Small intestine (tissue), 7 donors: ENCODE measurements at regions not wholly inside any gene's neighbourhood (a gene's known extent, or its start where the extent isn't known, plus 50 kb on each side); places are given as distances from the start of the nearest gene placed in this dataset.

Experiments
- DNase-seq, 2 donors: peaks; one replicate each; pipeline versions ENCODE4 v3.0.0 to v3.0.0-alpha.2; 2013
- FAIRE-seq: peaks from 2 replicates; lab custom pipeline; 2012; peaks lifted over from hg19 to GRCh38; lab: Jason Lieb, UNC
- H3K27ac ChIP-seq, 3 donors: one replicate each; pipeline ENCODE4 v1.5.1; 2013; ENCODE audit warnings: low read length in 2 of 3, mild to moderate bottlenecking in 2 of 3, control low read depth in 1 of 3, inconsistent platforms in 1 of 3, low read depth in 1 of 3, moderate library complexity in 1 of 3
- H3K27me3 ChIP-seq, 3 donors: one replicate each; pipeline ENCODE4 v1.6.1; 2013; ENCODE audit warnings: low read length in 3 of 3, inconsistent platforms in 1 of 3; ENCODE audit not compliant: control insufficient read depth in 3 of 3, insufficient read depth in 3 of 3
- H3K36me3 ChIP-seq, 3 donors: one replicate each; pipeline ENCODE4 v1.6.1; 2013; ENCODE audit warnings: low read length in 3 of 3, inconsistent platforms in 1 of 3, low read depth in 1 of 3, mild to moderate bottlenecking in 1 of 3, moderate library complexity in 1 of 3; ENCODE audit not compliant: control insufficient read depth in 3 of 3, insufficient read depth in 2 of 3
- H3K4me1 ChIP-seq, 3 donors: one replicate each; pipeline ENCODE4 v1.6.1; 2013; ENCODE audit warnings: low read length in 2 of 3, inconsistent platforms in 1 of 3, low read depth in 1 of 3, mild to moderate bottlenecking in 1 of 3, moderate library complexity in 1 of 3; ENCODE audit not compliant: control insufficient read depth in 3 of 3, insufficient read depth in 2 of 3
- H3K4me3 ChIP-seq, 3 donors: one replicate each; pipeline ENCODE4 v1.5.1; 2013; ENCODE audit warnings: low read length in 3 of 3, control low read depth in 1 of 3, inconsistent platforms in 1 of 3, low read depth in 1 of 3, mild to moderate bottlenecking in 1 of 3, moderate library complexity in 1 of 3
- H3K9me3 ChIP-seq, 2 donors: one replicate each; pipeline ENCODE4 v1.6.1; 2013; ENCODE audit warnings: low read depth in 1 of 2, low read length in 1 of 2; ENCODE audit not compliant: control insufficient read depth in 2 of 2, insufficient read depth in 1 of 2
- WGBS, 3 donors: extraction: QIAGEN DNeasy Blood & Tissue Kit; methylation state at CpG; one replicate each; pipeline ENCODE4 v1.1.7; 2013; 5-methylcytosine and 5-hydroxymethylcytosine counted together
- donor health status: healthy with polysubstance abuse.
- donor health status: control.
- donor health status: control.
- donor health status: Bipolar disorder and iron deficiency.
- donor health status: healthy.

DNA sequence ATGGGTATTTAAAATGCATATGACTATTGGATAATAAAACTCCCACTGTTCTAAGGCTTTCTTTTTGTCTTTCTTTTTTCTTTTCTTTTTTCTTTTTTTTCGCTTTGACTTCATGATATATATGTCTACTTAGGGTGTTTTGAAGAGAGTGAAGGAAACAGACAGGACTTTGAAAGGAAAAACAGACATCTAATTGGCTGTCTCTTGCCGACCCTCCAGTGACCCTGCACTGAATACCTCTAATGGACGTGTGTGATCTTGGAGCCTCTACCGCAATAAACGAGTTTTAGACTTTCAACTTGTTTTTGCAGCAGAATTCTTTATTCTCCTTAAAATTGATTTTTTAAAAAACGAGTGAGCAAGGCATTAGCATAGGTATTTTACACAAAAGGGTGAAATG, 158.1 kb upstream of the NR2F2 start:
- Histone ChIP-seq H3K4me1 (peaks cover 0 to 15% (median 2%) of the 10 kb centered on the region in 3 donors), H3K36me3 (no peaks in the 10 kb centered on the region), H3K27ac (no peak overlapping the region), H3K27me3 (no peaks in the 10 kb centered on the region), H3K9me3 (peaks cover 0 to 5% of the 10 kb centered on the region in 2 donors), H3K4me3 (no peak overlapping the region)
- 70 to 87% (median 82%) methylated on average over 6 of the region's 6 CpGs for WGBS, 3 donors
- FAIRE-seq (no peak), DNase-seq (no peak)

DNA sequence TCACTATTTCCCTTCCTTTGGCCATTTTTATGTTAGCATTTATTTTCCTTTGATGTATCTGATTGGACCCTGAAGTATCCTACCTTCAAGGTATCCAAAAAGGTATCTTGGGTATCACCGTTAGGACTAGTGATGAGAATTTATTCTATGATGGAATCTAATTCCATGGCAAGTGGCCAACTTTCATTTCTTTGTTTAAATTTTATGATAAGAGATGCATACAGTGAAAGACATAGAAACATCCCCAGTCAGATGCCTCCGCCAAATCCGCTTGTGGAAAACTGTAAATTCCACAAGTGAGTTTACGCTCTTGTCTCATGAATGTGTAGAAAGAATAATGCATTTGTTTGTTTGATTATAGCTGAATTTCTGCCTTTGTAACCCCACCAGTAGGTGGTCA, 153.7 kb upstream of the NR2F2 start:
- peaks cover under 1 to 11% (median 4%) of the 10 kb centered on the region in 3 donors for H3K4me1 ChIP-seq
- no peaks in the 10 kb centered on the region for H3K36me3 ChIP-seq
- no peak overlapping the region for H3K4me3 ChIP-seq
- H3K9me3 ChIP-seq = no peaks in the 10 kb centered on the region
- WGBS, 3 donors = 87 to 94% (median 89%) methylated on average over 4 of the region's 4 CpGs
- no peaks in the 10 kb centered on the region for H3K27me3 ChIP-seq
- no peak for FAIRE-seq
- no peak overlapping the region for H3K27ac ChIP-seq
- no peak for DNase-seq

DNA sequence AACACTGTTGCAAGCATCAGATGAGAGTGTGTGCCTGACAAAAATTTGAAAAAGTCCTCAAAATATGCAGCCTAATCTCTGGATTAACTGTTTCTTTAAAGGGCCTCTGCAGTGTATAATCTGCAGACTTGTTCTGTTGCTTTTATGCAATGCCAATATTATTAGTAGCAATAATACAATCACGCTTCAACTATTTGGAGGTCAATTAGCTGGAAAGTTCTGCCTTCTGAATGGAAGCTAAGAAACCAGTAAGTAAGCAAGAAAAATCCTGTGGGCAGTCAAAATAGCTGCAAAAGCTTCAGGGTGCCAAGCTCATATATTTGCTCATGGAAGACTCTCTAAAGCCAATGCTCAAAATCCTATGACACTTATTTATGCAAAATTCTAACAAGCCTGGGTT, 153.2 kb upstream of the NR2F2 start:
- DNase-seq = no peak
- peaks cover 0 to 6% (median 4%) of the 10 kb centered on the region in 3 donors for H3K4me1 ChIP-seq
- no peak overlapping the region for H3K27ac ChIP-seq
- no peak for FAIRE-seq
- no peaks in the 10 kb centered on the region for H3K27me3 ChIP-seq
- H3K9me3 ChIP-seq = no peaks in the 10 kb centered on the region
- 90 to 92% (median 90%) methylated on average over 1 of the region's 1 CpG for WGBS, 3 donors
- H3K4me3 ChIP-seq = no peak overlapping the region
- no peaks in the 10 kb centered on the region for H3K36me3 ChIP-seq

DNA sequence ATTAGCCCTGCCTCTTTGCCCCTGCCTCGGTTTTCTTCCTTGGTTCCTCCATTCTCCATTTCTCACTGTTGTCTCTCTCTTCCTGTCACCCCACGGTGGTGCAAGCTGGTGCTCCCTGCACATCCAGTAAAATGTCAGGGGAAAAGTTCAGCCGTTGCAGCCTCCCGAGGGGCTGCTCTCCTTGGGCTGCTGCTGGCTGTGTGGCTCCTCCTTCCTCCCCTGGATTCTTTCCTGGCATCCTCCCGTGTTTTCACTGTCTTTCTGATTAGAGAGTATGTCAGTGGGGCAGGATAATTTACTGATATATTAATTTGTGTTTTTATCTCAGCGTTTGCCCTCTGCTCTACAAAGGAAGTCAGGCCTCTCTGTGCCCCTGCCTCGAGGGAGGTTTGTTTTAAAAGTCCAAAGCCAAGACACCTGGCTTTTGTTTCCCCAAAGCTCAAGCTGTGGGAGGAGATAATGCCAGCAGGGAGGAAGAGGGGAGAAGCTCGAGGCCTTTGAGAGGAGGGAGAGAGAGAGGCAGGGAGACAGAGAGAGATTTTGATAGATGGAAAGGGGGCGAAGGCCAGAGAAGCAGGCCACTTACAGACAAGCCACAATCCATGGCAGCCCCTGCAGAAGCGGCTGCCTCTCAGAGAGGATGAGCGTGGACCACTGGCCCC, 150.3 kb upstream of the NR2F2 start:
- FAIRE-seq (no peak), DNase-seq (no peak)
- no peaks in the 10 kb centered on the region for H3K27me3 ChIP-seq
- 33 to 50% (median 42%) methylated on average over 11 of the region's 11 CpGs for WGBS, 3 donors
- no peaks in the 10 kb centered on the region for H3K9me3 ChIP-seq
- H3K27ac ChIP-seq = no peak overlapping the region
- peaks cover 4 to 10% (median 4%) of the 10 kb centered on the region in 3 donors for H3K4me1 ChIP-seq
- H3K36me3 ChIP-seq = no peaks in the 10 kb centered on the region
- no peak overlapping the region for H3K4me3 ChIP-seq

DNA sequence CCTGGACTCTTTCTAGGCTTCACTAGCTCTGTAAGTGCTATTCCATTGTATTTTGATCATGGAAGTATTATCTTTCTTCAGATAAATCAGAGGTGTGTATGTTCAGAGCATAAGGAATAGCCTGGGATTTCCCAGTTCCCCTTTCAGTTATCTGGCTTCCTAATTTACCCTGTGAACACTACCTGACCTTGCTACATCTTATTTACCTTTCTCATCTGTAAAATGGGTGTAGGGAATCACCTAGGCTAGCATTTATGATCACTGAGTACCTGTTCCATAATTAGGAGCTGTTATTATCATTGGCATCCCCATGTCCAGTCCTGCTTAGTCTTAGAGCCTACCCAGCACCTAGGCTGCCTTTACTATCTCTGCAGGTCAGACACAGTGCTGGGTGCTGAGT, 149.3 kb upstream of the NR2F2 start:
- DNase-seq (no peak), FAIRE-seq (no peak)
- Histone ChIP-seq H3K27ac (peak overlapping the region in 1 of 3 donors; percentile 17), H3K4me1 (peaks cover 4 to 10% (median 4%) of the 10 kb centered on the region in 3 donors), H3K27me3 (no peaks in the 10 kb centered on the region), H3K9me3 (no peaks in the 10 kb centered on the region), H3K36me3 (no peaks in the 10 kb centered on the region), H3K4me3 (no peak overlapping the region)

- peak overlapping the region in 1 of 3 donors; percentile 17 for H3K27ac ChIP-seq
- no peaks in the 10 kb centered on the region for H3K36me3 ChIP-seq
- no peak overlapping the region for H3K4me3 ChIP-seq
- H3K4me1 ChIP-seq = peaks cover 4 to 10% (median 4%) of the 10 kb centered on the region in 3 donors
- no peaks in the 10 kb centered on the region for H3K9me3 ChIP-seq
- WGBS, 3 donors = 63 to 87% (median 76%) methylated on average over 8 of the region's 8 CpGs
- FAIRE-seq = no peak
- DNase-seq = no peak
- H3K27me3 ChIP-seq = no peaks in the 10 kb centered on the region
Observed at GRCh38 chr15:96181873-96182301, 148.6 kb upstream of the NR2F2 start.

DNA sequence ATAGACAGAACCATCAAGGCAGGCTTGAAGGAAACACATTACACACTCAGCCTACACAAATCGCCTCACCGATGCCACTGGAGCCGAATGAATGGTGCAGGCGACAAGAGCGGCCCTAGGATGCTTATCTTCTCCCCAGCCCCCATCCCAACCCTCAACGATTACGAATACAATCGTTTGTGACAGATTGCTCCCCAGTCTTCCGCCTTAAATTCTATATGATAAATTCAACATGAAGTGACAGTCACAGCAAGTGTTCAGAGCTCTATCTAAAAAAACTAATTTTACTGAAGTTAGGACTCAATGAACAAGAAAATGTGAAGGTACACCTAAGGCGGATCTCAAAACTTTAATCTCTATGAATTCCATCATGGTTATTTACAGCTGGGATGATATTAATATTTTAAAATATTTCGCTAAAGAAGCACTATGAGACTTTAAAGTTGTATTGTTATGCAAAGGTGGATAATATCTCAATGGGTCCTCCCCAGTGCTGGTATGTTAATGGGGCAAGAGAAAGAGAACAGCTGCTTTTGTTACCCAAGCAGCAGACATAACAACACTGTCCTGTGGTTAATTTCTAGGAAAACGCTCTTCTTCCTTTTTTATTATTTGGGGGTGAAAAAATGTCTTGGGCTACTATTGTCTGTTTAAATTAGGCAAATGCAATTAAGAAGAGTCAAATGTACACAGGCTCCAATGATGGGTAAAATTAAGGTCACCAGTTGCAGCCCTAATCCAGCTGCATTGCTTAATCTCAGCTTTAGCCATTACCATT, 147.6 kb upstream of the NR2F2 start:
- Histone ChIP-seq H3K4me1 (peaks cover 4 to 10% (median 4%) of the 10 kb centered on the region in 3 donors), H3K36me3 (no peaks in the 10 kb centered on the region), H3K27me3 (no peaks in the 10 kb centered on the region), H3K27ac (peak overlapping the region in 1 of 3 donors; percentile 29), H3K9me3 (no peaks in the 10 kb centered on the region), H3K4me3 (no peak overlapping the region)
- WGBS, 3 donors = 89 to 93% (median 93%) methylated on average over 12 of the region's 12 CpGs
- DNase-seq (no peak), FAIRE-seq (no peak)

DNA sequence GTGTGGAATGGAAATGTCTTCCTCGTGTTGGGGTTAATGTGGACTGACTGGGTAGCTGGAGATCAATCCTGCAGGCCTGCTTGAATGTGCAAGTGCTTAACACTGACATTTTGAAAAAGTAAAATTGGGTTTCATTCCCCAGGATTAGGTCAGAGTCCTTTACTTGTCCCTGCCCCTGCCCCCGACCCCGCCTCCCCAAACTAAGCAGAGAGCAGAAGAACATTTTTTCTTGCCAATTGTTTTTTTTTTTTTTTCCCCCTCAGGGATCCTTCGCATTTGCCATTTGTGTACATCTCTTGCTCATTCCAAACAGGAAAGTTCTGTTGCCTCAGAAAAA, 147.0 kb upstream of the NR2F2 start:
- WGBS, 3 donors = 25 to 49% (median 31%) methylated on average over 4 of the region's 4 CpGs
- Histone ChIP-seq H3K27me3 (no peaks in the 10 kb centered on the region), H3K36me3 (no peaks in the 10 kb centered on the region), H3K4me3 (no peak overlapping the region), H3K4me1 (peaks cover 4 to 10% (median 4%) of the 10 kb centered on the region in 3 donors), H3K9me3 (no peaks in the 10 kb centered on the region), H3K27ac (peak overlapping the region in 1 of 3 donors; percentile 29)
- FAIRE-seq (no peak), DNase-seq (no peak)
